GM19468 (cell line): ENCODE measurements at regions not wholly inside any gene's neighbourhood (a gene's known extent, or its start where the extent isn't known, plus 50 kb on each side); places are given as distances from the start of the nearest gene placed in this dataset.

ENCODE experiments used
- ATAC-seq: cut with Tn5 transposase; IDR thresholded peaks from one replicate; pipeline ENCODE4 v1.9.1; 2021; ENCODE audit warnings: mild to moderate bottlenecking, moderate library complexity, moderate number of reproducible peaks; ENCODE audit not compliant: unreplicated experiment; ENCODE audit errors: extremely low read depth

DNA sequence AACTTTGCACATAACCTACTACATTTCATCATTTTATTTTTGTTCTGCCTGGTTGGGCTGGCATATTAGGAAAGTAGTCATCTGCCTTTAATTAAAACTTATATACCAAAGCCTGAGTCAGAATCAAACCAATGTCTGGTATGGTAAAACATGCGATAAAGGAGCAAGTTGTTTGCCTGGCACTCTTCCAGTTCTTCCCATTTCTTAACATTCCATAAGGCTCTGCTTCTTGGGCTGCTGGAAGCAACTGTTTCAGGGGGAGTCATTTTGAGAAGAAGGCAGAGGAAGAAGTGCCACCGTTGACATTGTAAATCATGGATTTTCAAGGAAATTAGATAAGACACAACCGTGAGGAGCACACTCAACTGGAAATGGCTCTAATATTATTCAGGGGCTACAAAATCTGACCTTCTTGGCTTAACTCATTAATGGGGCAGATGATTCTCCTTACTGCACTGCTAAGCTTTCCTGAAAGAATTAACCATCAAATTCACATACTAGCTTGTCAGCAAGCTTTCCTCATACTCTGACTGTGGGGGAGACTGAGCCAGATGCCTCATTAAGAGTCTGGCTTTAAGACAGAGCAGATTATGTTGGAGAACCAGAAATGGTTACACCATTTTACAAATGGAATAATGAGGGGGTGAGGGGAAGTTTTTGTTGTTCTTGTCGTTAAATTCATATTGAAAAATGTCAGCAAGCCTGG lies 391.0 kb downstream of the TMEM232 start:
- ATAC-seq: no peak

GRCh38 chr5:110338341-110339083 lies 388.0 kb downstream of the TMEM232 start:
- no peak for ATAC-seq

GRCh38 chr5:110339399-110339798 lies 387.1 kb downstream of the TMEM232 start:
- no peak for ATAC-seq

GRCh38 chr5:110341836-110342235 lies 384.6 kb downstream of the TMEM232 start:
- ATAC-seq: no peak

DNA sequence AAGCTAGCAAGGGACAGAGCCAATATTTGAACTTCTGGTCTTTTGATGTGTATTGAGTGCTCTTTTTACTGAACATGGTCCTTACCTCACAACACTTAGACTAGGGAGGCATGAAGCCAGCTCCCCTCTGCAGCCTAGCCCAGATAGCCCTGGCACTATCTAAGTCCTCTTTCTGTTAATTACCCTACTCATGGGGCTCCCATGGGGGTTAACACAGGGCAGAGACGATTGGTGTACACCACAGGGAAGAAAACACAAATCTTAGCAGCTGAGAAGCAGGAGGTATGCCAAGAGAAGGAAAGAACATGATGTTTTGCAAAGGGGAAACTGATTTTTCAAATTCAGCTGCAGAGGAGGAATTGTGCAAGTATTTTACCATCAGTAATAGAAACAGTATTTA lies 383.8 kb downstream of the TMEM232 start:
- ATAC-seq: no peak

DNA sequence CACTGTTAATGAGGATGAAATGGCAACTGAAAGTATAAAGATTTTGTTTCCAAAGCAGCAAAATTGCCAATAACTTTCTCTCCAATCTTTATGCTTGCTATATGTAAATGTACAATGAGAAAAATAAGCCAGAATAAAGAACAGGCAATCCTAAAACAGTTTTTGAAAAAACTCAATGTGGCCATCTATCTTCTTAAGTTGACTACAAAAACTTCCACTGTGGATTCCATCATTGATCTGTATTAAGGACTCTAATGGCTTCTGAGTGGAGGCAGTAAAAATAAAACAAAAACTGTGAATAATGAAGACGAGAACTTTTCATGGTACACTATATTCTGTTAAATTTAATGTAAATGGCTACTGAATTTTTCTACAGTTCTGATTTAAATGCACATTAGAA lies 382.9 kb downstream of the TMEM232 start:
- no peak for ATAC-seq

- ATAC-seq: no peak
These were observed 380.8 kb downstream of the TMEM232 start for GRCh38 chr5:110345623-110346022.

DNA sequence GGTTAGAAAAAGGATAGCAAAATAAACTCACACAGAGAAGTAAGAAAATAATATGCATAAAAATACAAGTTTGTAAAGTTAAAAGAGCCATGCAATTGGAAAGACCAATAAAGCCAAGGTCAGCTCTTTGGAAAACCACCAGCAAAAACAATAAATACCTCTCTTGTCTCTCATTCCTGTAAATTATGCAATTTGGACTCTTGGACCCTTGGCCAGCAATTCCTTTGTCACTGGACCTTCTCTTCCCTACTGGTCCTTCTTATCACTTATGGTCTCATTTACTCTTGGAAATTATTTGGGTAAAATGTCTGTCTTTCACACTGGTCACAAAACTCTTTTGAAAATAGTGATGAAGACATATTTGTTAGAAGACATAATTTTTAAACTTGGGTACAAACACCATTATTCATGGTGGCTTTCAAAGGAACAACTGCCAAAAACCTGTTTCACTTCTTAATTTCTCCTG lies 379.5 kb downstream of the TMEM232 start:
- no peak for ATAC-seq

- ATAC-seq: no peak
These were observed 378.7 kb downstream of the TMEM232 start for GRCh38 chr5:110347781-110348180.

DNA sequence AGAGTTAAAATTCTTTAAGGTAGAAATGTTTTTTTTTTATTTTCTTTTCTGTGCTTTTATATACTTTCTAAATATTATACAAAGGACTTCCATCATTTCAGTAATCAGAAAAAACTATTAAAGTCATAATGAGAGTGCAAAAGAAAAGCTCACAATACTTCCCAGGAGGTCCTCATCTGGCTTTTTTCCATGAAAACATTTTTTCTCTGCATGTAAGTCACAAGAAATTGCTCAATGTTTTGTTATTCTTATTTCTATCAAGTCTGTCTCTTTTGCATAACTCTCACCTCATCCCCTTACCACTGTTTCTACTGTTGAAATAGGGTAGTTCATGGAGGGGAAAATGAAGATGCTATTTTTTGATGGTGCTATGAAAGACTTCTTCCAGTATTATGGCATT lies 375.0 kb downstream of the TMEM232 start:
- no peak for ATAC-seq

GRCh38 chr5:110354311-110354710 lies 372.2 kb downstream of the TMEM232 start:
- ATAC-seq: no peak

- no peak for ATAC-seq
These were observed 371.4 kb downstream of the TMEM232 start for GRCh38 chr5:110354915-110355644.

DNA sequence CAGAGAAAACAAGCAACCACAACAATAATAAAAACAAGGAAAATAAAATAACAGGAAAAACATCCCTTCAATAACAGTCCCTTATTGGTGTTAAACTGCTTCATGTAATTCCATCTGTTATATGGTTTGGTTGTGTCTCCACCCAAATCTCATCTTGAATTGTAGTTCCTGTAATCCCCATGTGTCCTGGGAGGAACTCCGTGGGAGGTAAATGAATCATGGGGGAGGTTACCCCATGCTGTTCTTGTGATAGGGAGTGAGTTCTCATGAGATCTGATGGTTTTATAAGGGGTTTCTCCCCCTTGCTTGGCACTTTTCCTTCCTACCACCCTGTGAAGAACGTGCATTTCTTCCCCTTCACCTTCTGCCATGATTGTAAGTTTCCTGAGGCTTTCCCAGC lies 369.8 kb downstream of the TMEM232 start:
- ATAC-seq: no peak

- ATAC-seq: no peak
These were observed 367.2 kb downstream of the TMEM232 start for GRCh38 chr5:110359221-110359620.

- ATAC-seq: no peak
These were observed 365.0 kb downstream of the TMEM232 start for GRCh38 chr5:110361471-110361870.

DNA sequence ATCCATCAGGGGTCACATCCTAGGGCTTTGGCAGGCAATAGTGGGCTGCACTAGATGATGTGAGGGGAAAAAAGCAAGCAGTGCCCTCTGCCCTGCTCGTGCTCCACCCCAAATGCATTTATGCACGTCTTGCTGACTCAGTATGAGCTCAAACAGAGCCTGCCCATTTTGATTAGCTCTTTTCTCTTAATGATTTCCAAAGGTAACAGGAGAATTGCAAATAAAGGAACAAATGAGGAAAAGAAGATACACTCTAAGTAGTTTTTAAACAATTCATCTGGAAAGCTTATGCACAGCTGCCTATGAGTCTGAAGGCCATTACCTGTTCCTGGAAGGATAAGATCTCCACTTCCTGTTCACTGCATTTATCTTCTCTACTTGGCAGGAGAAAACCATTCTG lies 364.2 kb downstream of the TMEM232 start:
- ATAC-seq: no peak

GRCh38 chr5:110366716-110367115 lies 359.8 kb downstream of the TMEM232 start:
- ATAC-seq: no peak
